Stimulated activated CD4-positive, alpha-beta T cell treated with anti-CD3 and anti-CD28 coated beads, Interleukin-15, amount 100 ng/mL, for 48 hours (primary cell): ENCODE measurements at regions not wholly inside any gene's neighbourhood (a gene's known extent, or its start where the extent isn't known, plus 50 kb on each side); places are given as distances from the start of the nearest gene placed in this dataset.

Source experiments
- DNase-seq, 2 donors: peaks; one replicate each; pipeline ENCODE4 v3.0.0-alpha.2; 2020; ENCODE audit warnings: low read depth in 2 of 2

- peak in 1 of 2 donors; percentile 9 for DNase-seq
Measured at GRCh38 chr1:87953732-87954344, 625.2 kb downstream of the LMO4 start.

DNA sequence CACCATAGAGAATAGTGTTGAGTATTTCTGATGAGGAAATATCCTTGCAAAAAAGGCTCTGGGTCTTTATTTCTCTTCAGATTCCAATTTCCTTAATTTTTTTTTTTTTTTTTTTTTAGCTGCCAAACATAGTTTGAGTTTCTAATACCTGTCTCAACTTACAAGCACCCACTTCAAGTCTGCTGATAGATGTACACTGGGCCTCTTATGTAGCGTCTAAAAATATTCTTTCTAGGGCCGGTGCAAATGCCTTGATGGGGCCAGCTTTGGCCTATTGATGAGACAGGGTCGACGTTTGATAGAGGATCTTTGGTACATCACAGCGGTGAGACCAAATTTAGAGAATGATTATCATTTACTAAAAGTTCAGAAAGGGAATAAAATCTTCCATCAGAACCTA, 626.4 kb downstream of the LMO4 start:
- no peak for DNase-seq

- no peak for DNase-seq
Measured at GRCh38 chr1:87956072-87956471, 627.4 kb downstream of the LMO4 start.

- no peak for DNase-seq
Measured at GRCh38 chr1:87956750-87957149, 628.1 kb downstream of the LMO4 start.

DNA sequence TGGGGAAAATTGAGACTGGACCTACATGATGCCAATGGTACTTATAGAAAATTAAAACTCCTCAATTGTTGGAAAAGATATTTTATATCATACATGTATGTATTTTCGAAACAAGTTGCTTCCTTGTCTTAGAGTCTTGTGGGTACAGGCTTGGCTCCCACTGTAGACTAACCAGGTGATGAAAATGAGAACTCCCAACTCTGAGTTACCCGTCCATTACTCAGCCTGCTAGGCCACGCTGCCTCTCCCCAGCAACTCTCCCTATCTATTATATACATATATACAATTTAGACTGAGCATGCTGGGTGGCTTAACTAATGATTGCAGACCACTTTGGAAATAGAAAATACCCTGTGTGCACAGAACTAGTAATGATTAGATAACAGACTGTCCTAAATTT, 628.7 kb downstream of the LMO4 start:
- no peak for DNase-seq

- no peak for DNase-seq
Measured at GRCh38 chr1:87958201-87958600, 629.5 kb downstream of the LMO4 start.

GRCh38 chr1:87958716-87959115, 630.0 kb downstream of the LMO4 start:
- no peak for DNase-seq

DNA sequence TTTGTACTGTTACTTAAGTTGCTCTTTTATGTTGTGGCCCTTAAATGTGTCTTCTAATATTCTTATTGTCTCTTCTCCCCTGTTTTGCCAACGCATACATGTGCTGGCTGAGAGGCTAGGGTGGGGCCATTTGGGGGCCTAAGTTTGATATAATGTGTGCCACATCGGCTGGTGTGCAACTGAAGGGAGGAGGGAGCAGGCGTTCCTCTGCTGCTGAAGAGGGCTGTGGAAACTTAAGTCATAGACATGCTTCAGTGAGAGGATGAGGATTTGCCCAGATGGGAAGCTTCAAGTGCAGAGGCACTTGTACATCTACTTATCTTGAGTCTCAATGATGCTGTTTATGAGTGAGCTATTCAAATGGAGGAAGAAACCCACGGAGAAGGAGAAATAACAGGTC, 630.6 kb downstream of the LMO4 start:
- no peak for DNase-seq

DNA sequence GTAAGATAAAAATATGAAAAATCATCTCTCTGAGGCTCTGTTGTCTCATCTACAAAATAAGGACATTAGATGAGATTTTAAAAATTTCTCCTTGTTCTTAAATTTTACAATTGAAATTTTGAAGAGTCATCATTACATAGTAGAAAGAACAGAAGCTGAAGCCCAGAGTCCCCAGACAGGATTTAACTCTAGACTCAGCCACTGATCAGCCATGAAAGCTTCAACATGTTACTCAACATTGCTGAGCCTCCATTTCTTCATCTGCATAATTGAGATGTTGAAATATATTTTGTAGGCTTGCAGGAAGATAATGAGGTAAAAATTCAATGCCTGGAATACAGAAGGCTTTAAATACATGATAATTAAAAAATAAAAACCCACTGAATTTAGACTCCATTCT, 633.3 kb downstream of the LMO4 start:
- no peak for DNase-seq

DNA sequence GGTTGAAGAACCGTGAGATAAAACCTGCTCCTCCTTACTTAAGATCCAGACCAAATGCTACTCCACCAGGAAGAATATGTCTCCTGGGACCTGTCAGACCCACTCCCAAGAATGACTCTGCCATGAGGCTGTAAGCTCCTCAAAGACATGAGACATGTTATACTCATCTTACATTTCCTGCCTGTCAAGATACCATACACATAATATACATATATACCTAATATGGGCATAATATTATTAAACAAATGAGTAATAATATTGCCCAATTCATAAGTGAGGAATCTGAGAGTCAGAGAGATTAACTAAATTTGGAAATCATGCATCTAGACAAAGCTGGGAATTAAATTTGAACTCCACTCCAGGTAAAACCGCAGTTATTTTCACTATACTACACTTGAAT, 634.9 kb downstream of the LMO4 start:
- DNase-seq, result no peak

DNA sequence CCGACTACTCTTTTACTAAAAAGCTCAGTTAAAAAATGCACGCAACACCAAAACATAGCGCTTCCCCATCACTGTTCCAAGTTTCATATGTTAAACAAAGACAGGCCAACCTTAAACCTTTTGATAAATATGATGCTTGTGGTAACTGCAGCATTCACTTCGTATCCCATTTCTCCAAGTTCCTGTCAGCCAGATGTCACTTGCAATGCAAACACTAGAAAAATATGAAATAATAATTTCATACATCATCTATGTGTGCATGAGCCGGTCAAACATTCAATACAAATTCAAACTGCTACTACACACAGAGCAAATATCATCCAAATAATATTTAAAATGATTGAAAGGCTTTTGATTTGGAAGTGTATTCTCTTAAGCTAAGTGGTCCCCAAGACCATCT, 636.5 kb downstream of the LMO4 start:
- DNase-seq, result no peak

GRCh38 chr1:87968197-87968955, 639.7 kb downstream of the LMO4 start:
- no peak for DNase-seq

GRCh38 chr1:87969040-87969439, 640.4 kb downstream of the LMO4 start:
- no peak for DNase-seq

GRCh38 chr1:87972811-87973210, 644.1 kb downstream of the LMO4 start:
- DNase-seq, result no peak

DNA sequence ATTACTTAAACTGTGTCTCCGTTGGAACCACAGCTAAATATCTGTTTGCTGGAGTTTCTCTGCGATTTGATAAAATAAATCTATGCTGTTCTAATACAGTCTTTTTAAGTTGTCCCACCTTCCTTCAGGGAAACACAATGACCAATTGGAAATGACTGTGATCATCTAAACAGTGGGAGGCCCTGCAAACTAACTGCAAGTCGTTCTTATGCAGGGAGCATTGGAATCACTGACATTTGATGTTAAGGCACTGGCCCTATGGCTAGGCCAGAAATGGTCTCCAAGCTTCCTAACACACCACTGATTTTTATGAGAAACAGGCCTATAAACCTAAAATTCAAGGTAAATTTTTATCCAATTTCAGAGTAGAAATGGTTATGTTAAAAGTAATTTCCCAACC, 645.2 kb downstream of the LMO4 start:
- no peak for DNase-seq

- DNase-seq, result no peak
Measured at GRCh38 chr1:87976316-87976715, 647.6 kb downstream of the LMO4 start.

DNA sequence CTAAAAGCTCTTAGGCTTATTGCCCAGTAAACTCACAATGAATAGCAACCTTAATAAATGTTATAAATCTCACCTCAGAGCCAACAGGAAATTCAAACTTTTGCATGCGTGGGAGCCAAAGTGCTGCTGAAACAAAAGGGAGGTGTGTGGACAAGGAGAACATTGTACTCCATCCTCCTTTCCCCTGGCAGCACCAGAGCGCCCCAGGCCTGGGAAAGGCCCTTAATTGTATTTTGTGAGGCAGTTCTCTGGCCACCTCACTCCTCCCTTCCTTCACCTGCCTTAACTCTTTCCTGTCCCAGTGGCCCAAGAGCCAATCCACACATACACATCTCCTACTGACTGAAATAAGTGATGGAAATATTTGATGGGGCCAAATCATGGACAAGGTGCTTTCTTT, 648.5 kb downstream of the LMO4 start:
- DNase-seq, result no peak

- DNase-seq, result no peak
Measured at GRCh38 chr1:87979079-87979478, 650.4 kb downstream of the LMO4 start.

- DNase-seq, result no peak
Measured at GRCh38 chr1:87980494-87980893, 651.8 kb downstream of the LMO4 start.

DNA sequence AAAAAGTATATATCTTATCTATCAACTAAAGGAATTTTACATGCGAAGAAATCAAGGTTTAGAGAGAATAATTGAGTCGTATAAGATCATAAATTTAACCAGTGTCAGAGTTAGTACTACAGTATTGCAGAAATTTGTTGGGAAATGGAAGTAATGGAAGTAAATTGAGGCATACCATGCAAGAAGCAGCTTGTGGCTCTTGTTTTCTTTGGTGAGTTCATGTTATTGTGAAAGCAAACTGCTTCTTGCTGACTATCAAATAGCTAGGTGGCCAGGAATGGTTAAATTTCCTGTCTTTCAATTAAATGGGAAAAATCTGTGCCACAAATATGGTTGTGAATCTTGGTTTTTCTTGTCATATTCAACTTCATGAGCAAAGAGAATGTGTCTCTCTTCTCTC, 652.7 kb downstream of the LMO4 start:
- DNase-seq, result no peak

DNA sequence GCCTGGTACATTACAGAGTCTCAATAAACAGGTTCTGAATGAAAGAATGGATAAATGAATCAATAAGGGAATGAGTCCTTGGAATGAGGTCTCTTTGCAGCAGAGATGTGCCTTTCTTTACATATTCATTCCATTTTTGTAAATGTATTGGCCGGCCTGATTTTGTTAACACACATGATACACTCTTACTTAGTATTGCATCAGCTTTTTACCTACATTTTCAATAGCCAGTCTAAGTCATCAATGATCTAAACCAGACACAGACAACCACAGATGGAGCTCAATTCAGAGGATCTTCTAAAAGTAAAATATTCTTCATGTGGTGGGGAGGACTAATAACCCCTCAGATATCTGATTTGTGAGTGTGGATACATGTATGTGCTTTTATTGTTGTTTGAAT, 653.1 kb downstream of the LMO4 start:
- no peak for DNase-seq

DNA sequence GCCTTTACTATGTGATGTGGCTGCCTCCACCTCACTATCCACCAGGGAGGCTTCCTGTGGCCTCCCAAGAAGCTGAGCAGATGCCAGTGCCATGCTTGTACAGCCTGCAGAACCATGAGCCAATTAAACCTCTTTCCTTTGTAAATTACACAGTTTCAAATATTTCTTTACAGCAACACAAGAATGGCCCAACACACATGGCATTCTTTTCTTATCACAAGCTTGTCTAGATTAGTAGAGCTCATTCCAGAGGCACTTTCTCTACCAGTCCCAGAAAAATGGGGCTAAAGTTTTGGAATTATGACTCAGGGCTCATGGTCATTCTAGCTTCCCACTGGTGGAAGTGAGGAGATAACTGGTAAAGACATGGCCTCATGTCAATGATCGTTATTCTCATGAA, 655.2 kb downstream of the LMO4 start:
- DNase-seq, result no peak

DNA sequence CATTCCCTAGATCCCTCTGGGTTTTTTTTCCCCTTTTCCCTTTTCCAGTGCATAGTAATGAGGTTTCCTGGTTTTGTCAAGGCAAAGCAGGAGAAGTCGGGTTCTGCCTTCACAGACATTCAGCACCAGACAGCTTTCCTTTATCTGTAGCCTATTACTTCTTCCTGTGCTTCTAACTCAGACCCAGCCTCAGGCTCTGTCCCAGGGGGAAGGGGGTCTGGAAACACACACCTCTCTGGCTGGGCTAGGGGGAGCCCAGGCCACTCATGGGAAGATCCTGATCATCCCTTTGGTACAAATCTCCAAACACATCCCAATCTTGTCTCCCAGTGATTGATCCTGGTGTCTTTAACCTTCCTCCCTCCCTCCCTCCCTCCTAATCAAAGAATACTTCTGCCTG, 656.4 kb downstream of the LMO4 start:
- DNase-seq, result no peak
